Right ventricle myocardium inferior (tissue), 1 donor: ENCODE measurements at regions not wholly inside any gene's neighbourhood (a gene's known extent, or its start where the extent isn't known, plus 50 kb on each side); places are given as distances from the start of the nearest gene placed in this dataset.
"Not testable (repeated sequence)": the region's sequence is repeated elsewhere in the genome, so short reads cannot be mapped to it uniquely, and the experiment has no call there.

Experiments used
- ATAC-seq: fragments of 200-7000 bp; cut with Tn5 transposase; one replicate; pipeline ENCODE4 v1.9.1; 2020; ENCODE audit warnings: mild to moderate bottlenecking, moderate library complexity
- DNase-seq: peaks from one replicate; pipeline ENCODE4 v3.0.0; 2021; ENCODE audit errors: missing footprints
- intact Hi-C: fragments of 100-400 bp; cut with DNase I; formaldehyde crosslinking; loops from one replicate; pipeline ENCODE4 v1.11.0; 2022
- donor health status: DM: no; HTN: yes; CAD: no; lungs with severe emphysema.

DNA sequence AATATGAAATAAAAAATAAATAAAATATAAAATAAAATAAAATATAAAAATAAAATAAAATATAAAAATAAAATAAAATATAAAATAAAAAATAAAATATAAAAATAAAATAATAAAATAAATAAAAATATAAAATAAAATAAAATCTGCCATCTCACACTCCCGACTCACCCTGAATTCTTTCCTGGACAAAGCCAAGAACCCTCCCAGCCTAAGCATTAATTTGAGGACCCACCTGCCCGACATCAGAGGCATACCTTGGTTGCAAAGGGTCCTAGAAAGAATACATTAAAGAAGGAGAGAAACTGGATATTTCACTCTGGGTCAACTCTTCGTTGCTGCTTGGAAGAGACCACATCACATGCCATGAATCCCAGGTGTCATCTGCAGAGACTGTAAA, 138.3 kb downstream of the CRLF2 start:
- DNase-seq (no peak), ATAC-seq (no peak)
- intact Hi-C loops = no loop called here

DNA sequence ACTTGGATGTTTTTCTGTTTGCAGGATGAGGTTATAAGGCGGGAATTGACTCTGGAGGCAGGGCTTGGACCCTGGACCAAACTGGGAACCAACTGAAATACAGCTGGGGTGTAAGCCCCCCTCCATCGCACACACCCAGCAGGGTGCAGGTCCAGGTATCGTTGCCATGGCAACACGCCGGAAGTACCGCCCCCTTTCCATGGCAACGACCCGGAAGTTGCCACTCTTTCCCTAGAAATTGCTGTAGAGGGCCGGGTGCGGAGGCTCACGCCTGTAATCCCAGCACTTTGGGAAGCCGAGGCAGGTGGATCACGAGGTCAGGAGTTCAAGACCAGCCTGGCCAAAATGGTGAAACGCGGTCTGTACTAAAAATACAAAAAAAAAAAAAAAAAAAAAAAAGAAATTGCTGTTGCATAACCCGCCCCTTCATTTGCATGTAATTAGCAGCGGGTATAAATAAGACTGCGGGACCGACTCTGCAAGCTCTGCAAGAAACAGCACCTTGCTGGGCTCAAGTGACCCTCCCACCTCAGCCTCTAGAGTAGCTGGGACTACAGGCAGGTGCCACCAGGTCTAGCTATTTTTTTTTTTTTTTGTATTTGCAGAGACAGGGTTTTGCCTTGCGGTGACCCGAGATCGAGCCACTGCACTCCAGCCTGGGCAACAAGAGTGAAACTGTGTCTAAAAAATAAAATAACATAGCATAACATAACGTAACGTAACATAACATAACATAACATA, 139.6 kb downstream of the CRLF2 start:
- DNase-seq = no peak
- intact Hi-C loops = no loop called here
- no peak for ATAC-seq

DNA sequence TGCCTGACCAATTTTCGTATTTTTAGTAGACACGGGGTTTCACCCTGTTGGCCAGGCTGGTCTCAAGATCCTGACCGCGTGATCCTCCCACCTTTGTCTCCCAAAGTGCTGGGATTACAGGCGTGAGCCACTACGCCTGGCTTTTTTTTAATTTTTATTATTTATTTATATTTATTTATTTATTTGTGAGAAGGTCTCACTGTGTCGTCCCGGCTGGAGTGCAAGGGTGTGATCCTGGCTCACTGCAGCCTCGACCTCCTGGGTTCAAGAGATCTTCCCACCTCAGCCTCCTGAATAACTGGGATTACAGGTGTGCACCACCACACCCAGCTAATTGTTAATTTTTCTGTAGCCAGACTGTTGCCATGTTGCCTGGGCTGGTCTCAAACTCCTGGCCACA, 141.1 kb downstream of the CRLF2 start:
- intact Hi-C loops = no loop called here
- no peak for DNase-seq
- no peak for ATAC-seq

DNA sequence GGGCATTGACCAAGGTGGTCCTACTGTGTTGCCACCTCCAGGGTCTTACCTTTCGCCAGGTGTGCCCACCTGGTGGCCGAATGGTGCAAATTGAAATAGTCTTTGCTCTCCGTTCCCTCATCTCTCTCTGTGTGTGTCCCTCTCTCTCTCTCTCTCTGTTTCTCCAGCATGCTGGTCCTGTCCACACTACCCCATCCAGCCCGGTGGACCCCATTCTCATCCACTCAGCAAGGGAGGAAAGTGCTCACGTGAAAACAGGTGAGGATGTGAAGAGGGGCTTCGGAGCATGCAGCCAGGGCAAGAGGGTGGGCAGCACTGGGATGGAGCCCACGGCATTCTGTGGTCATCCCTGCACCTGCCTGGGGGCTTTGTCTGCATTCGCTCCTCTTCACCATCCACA, 150.1 kb downstream of the CRLF2 start:
- no peak for ATAC-seq

DNA sequence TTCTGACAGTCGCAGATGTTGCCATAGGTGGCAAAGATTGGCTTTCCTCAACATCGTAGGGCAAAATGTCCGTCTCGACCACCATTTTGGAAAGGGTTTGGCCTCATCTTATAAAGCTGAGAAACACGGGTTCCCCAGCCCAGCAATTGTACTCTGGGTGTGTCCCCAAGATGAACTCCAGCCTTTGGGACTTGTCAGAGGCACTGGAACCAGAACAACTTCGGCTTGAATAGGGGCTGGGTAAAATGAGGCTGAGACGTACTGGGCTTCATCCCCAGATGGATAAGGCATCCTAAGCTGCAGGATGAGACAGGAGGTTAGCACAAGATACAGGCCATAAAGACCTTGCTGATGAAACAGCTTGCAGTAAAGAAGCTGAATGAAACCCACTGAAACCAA, 151.9 kb downstream of the CRLF2 start:
- DNase-seq (no peak), ATAC-seq (no peak)
- intact Hi-C loops = no loop called here

More for the DNA sequence above, 150.1 kb downstream of the CRLF2 start:
- intact Hi-C loops = no loop called here
- DNase-seq = no peak

DNA sequence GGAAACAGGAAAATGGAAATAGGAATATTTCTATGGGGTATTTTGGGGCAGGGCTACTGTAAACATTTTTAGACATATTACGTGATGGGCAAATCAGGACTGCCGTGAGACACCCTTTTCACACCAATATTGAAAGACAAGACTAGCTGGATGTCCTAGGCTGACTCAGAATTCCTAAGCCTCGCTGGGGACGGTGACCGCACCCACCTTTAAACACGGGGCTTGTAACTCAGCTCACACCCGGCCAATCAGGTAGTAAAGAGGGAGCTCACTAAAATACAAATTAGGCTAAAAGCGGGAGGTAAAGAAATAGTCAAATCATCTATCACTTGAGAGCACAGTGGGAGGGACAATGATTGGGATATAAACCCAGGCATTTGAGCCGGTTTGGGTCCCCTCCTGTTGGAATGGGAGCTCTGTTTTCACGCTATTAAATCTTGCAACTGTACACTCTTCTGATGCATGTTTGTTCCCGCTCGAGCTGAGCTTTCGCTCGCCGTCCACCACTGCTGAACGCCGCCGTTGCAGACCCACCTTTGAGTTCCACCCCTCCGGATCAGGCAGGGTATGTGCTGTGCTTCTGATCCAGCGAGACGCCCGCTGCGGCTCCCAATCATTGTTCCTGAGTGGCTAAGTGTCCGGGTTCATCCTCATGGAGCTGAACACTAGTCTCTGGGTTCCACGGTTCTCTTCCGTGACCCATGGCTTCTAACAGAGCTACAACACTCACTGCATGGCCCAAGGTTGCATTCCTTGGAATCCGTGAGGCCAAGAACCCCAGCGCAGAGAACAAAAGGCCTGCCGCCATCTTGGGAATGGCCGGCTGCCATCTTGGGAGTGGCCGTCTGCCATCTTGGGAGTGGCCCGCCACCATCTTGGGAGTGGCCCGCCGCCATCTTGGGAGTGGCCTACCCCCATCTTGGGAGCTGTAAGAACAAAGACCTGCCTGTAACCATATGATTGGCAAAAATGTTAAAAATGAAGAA, 152.6 kb downstream of the CRLF2 start:
- ATAC-seq (no peak), DNase-seq (no peak)
- intact Hi-C loops = no loop called here

DNA sequence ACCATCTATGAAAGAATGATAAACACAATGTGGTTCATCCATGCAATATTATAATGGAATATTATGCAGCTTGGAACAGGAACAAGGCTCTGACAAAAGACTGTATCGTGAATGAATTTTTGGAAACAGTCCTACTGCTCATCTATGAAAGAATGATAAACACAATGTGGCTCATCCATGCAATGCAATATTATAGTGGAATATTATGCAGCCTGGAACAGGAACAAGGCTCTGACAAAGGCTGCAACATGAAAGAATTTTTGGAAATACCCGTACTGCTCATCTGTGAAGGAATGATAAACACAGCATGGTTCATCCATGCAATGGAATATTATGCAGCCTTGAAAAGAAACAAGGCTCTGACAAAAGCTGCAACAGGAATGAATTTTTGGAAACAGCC, 158.8 kb downstream of the CRLF2 start:
- ATAC-seq, intact Hi-C loops, DNase-seq: not testable (repeated sequence)

DNA sequence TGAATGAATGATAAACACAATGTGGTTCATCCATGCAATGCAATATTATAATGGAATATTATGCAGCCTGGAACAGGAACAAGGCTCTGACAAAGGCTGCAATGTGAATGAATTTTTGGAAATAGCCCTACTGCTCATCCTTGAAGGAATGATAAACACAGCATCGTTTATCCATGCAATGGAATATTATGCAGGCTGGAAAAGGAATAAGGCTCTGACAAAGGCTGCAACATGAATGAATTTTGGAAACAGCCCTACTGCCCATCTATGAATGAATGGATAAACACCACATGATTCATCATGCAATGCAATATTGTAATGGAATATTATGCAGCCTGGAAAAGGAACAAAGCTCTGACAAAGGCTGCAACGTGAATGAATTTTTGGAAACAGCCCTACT, 159.4 kb downstream of the CRLF2 start:
- ATAC-seq (no peak), DNase-seq (no peak)
- intact Hi-C loops = no loop called here

DNA sequence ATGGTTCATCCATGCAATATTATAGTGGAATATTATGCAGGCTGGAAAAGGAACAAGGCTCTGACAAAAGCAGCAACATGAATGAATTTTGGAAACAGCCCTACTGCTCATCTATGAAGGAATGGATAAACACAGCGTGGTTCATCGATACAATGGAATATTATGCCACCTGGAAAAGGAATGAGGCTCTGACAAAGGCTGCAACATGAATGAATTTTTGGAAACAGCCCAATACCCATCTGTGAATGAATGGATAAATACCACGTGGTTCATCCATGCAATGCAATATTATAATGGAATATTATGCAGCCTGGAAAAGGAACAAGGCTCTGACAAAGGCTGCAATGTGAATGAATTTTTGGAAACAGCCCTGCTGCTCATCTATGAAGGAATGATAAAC, 160.4 kb downstream of the CRLF2 start:
- DNase-seq (no peak), ATAC-seq (no peak)
- intact Hi-C loops = no loop called here

DNA sequence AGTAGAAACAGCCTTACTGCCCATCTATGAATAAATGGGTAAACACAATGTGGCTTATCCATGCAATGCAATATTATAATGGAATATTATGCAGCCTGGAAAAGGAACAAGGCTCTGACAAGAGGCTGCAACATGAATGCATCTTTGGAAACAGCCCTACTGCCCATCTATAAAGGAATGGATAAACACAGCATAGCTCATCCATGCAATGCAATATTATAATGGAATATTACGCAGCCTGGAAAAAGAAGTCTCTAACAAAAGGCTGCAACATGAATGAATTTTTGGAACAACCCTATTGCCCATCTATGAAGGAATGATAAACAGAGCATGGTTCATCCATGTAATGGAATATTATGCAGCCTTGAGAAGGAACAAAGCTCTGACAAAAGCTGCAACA, 161.0 kb downstream of the CRLF2 start:
- DNase-seq (no peak), ATAC-seq (no peak)
- intact Hi-C loops = no loop called here

DNA sequence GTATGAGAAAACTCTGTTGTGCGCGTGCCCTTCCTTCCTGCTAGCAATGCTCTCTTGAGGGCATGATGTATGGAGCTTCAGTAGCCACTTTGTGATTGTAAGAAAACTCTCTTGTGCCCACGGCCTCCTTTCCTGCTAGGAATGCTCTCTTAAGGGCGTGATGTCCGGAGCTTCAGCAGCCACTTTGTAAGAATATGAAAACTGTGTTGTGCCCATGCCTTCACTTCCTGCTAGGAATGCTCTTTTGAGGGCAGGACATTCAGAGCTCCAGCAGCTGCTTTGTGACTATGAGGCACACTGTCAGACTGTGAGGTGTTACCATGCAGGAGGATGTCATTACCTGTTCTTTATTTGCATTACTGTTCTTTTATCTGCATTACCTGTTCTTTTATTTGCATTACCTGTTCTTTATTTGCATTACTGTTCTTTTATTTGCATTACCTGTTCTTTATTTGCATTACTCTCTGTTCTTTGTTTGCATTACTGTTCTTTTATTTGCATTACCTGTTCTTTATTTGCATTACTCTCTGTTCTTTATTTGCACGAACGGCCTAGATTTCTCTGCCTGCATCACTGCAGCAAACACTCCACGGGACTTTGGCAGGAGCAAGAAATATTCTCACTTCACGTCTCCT, 166.7 kb downstream of the CRLF2 start:
- DNase-seq (no peak), ATAC-seq (no peak)
- intact Hi-C loops = no loop called here

DNA sequence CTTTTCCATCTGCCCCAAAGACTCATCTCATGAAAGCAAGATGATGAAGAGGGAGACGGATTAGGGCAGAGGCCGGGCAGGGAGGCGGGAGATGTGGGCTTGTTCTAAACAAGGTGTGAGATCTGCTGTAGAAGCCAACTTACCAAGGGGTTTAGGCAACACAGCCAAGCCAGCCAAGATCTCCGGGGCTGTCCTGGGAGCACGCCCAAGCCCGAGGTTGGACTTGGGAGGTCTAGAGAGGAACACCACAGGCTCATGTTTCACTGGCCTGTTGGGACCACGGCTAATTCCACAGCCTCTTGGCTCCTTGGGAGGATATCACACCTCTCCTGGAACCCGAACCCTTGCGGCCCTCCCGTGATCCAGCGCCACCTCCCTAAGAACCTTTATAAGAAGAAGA, 171.4 kb downstream of the CRLF2 start:
- intact Hi-C loops = no loop called here
- no peak for DNase-seq
- no peak for ATAC-seq

DNA sequence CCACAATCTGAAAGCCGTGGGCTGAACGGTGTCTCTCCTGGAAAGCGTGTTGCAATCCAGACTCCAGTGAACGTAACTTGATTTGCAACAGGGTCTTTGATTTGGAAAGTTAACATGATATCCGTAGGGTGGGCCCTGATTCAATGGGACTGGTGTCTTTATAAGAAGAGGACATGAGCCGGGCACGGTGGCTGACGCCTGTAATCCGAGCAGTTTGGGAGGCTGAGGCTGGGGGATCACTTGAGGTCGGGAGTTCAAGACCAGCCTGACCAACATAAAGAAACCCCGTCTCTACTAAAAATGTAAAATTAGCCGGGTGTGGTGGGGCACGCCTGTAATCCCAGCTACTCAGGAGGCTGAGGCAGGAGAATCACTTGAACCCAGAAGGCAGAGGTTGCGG, 176.5 kb downstream of the CRLF2 start:
- DNase-seq, intact Hi-C loops, ATAC-seq: not testable (repeated sequence)

DNA sequence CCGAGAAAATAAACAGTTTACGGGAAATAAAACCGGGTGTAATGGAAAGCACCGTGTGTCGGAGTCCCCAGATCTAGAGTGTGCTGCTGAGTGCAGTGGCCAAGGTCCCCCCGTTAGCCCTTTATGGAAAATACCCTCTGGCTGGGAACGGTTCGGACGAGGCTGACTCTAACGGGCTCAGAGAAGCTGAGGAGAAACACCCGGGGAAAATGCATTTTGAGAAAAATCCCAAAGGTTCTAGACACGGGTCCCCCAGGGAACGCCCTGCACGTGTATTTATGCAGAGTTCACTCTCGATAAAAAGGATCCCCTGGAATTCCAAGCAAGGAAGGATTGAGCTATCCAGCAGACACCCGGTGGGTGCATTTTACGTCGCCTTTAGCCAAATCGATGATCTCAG, 177.2 kb downstream of the CRLF2 start:
- no peak for DNase-seq
- no peak for ATAC-seq
- intact Hi-C loops = no loop called here

DNA sequence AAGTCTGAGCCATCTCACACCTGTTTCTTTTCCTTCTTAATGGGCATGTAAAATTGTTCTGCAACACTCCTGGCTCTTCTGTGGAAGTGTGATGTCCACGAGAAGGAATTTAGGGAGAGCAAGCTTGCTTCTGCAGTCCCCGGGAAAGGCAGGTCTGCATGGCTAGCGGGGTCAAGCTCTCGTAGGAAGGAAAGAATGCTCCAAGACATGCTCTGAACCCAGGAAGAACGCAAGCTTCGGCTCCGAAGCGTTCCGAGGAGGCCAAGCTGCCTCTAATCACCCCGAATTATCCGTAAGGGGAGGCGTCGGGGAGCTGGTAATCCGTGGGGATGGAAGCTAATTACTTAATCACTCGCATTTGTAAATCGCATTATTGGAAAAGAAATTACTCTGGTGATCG, 177.7 kb downstream of the CRLF2 start:
- intact Hi-C loops = no loop called here
- ATAC-seq (no peak), DNase-seq (no peak)

DNA sequence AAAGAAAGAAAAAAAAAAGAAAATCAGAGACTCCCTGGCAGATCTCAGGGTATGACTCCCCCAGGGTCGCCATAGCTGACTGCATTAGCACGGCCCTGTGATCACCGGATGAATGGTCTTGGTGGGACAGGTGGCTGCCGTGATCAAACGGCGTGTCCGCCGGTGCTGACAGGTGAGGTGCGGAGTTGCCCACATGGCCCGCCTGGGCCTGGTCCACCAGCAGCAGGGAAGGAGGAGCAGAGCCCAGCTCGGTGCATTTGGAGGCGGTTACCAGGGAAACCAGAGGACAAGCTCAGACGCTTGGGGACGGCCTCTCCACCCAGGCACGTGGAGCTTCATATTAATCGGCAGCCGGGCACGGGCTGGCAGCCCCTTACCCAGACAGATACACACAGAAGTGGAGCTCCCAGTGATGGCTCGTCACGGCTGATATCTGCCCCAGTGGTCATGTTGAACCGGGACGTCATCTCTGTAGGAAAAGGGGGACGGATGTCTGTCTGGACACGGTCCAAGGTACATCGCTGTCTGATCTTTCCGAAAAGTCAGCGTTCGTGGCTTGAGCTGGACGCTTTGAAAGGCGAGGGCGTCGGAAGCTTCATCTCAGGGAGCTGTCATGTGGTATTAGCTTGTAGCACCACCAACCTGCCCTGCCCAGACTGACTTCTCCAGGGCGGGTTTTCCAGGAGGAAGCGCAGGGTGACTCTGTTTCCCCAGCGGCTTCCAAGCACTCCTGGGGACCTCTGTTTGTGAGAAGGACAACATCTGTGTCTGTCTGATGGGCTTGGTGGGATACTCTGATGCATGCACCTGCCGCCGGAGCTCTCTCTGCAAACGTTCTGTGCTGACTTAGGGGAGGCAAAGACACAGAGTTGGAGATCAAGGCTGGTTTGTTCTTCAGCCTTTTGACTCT, 180.7 kb downstream of the CRLF2 start:
- DNase-seq (no peak), ATAC-seq (no peak)
- intact Hi-C loops = no loop called here

DNA sequence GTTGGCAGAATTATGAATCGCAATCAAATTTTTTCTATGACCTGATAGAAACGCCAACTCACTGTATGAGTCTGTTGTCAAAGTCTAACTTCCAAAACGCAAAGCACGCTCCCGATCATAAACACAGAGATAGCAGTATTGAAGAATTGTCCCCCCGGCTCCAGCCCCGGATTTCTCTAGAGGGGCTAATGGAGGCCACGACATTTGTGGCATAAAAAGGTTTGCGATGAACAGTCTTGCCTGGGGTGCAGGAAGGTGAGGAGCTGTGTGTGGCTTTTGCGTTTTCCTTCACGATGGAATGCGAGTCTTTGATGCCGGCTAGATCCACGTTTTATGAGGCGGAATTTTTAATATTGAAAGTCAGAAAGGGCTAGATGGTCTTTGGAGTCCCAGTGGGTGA, 183.0 kb downstream of the CRLF2 start:
- ATAC-seq = no peak

DNA sequence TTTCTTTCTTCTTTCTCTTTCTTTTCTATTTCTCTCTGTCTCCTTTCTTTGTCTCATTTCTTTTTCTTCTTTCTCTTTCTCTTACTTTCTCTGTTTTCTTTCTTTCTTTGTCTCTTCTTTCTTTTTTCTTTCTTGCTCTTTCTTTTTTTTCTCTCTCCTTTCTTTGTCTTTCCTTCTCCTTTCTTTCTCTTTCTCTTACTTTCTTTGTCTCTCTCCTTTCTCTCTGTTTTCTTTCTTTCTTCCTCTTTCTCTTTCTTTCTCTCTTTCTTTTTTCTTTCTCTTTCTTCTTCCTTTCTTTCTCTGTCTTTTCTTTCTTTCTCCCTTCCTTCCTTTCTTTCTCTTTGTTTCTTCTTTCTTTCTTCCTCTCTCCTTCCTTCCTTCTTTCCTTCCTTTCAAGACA, 184.8 kb downstream of the CRLF2 start:
- intact Hi-C loops = no loop called here
- ATAC-seq = no peak

More for the DNA sequence above, 183.0 kb downstream of the CRLF2 start:
- intact Hi-C loops = no loop called here
- no peak for DNase-seq

DNA sequence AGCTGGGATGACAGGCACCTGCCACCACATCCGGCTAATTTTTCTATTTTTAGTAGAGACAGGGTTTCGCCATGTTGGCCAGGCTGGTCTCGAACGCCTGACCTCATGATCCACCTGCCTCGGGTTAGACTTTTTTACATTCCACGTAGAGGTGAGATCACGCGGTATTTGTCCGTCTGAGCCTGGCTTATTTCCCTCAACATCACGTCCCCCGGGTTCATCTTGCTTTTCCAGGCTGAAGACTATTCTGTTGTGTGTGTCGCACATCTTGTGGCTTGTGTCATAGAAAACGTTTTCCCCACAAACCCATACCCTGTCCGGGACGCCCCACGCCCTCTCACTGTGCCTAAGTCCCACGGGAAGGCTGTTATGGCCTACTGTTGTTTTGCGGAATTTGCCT, 185.3 kb downstream of the CRLF2 start:
- intact Hi-C loops = no loop called here
- ATAC-seq (no peak), DNase-seq (no peak)

More for the DNA sequence above, 184.8 kb downstream of the CRLF2 start:
- DNase-seq = no peak
